ENCODE measurements at regions not wholly inside any gene's neighbourhood (a gene's known extent, or its start where the extent isn't known, plus 50 kb on each side); places are given as distances from the start of the nearest gene placed in this dataset.
A peak's percentile ranks its signal among the peaks of the same experiment; 100 is the strongest.

DNA sequence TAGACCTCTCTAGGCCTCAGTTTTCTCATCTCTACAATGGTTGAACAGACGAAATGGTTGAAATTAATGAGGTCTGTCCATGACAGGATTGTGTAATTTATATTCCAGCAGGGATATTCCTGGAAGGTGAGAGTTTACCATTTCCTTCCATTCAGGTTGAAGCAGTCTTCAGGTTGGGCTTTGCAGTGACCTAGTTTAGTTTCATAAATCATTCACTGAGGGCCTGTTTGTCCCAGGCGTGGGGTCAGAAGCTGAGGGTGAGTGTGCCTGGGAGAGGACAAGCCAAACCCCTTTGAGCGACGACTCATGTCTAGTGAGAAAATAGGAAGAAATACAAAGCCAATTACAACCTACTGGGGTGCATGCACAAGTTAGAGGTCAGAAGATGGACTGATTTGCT is 57.2 kb upstream of the CACNA2D3 start:
- Histone ChIP-seq H3K4me1 (no peaks in the 10 kb centered on the region), H3K27ac (no peak overlapping the region), H3K9me3 (peaks cover 2% of the 10 kb centered on the region), H3K36me3 (no peaks in the 10 kb centered on the region), H3K27me3 (ENCODE audit: low read depth) (no peaks in the 10 kb centered on the region), H3K4me3 (no peak overlapping the region)
- no peak for TF ChIP-seq CTCF (IDR thresholded peaks at IDR 0.05)
- intact Hi-C loops (cut with DNase I): no loop called here
- DNase-seq (no peak), ATAC-seq (no peak)

DNA sequence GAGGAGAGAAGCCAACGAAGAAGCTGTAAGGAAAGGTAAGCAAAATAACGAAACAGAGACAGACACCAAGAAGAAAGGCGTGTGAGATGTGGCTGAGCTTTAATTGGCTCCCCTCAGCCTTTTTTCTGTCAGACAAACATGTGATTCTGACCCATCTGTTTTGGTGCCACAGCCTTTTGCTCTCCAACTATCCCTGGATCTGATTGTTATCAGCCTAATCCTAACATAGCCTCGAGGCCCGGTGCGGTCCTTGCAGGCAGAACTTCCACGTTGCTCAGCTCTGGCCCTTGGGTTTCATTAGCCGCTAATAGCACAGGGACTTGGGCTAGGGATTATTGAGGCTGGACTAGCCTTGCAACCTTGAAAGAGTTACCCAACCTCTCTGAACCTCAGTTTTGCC is 57.9 kb upstream of the CACNA2D3 start:
- H3K4me3 ChIP-seq: no peak overlapping the region
- intact Hi-C loops (cut with DNase I): no loop called here
- no peak for TF ChIP-seq CTCF (IDR thresholded peaks at IDR 0.05)
- no peaks in the 10 kb centered on the region for H3K36me3 ChIP-seq
- no peaks in the 10 kb centered on the region for H3K9me3 ChIP-seq
- H3K27ac ChIP-seq: no peak overlapping the region
- ATAC-seq: no peak
- DNase-seq: no peak
- H3K27me3 ChIP-seq (ENCODE audit: low read depth): no peaks in the 10 kb centered on the region
- no peaks in the 10 kb centered on the region for H3K4me1 ChIP-seq

DNA sequence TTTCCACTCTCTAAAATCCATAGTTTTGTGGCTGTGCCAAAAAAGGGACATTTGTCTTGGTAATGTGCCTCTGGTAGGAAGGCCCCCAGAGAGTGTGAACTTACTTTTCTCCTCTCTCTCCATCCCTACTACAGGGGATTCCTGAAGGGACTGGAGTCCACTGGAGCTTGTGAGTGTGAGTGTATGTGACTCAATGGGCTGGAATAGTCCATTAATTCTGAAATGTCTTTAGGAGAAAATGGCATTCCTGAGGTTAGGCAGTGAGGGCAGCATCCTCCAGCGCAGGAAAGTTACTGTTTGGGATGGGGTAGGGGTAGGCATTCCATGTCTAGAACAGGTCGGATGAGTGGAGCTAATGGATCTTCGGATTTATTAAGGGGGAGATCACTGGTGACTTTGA is 59.8 kb upstream of the CACNA2D3 start:
- Histone ChIP-seq H3K27me3 (ENCODE audit: low read depth) (no peaks in the 10 kb centered on the region), H3K27ac (no peak overlapping the region), H3K9me3 (no peaks in the 10 kb centered on the region), H3K4me3 (no peak overlapping the region), H3K36me3 (no peaks in the 10 kb centered on the region), H3K4me1 (no peaks in the 10 kb centered on the region)
- DNase-seq (no peak), ATAC-seq (no peak)
- no peak for TF ChIP-seq CTCF (IDR thresholded peaks at IDR 0.05)
- intact Hi-C loops (cut with DNase I): no loop called here

DNA sequence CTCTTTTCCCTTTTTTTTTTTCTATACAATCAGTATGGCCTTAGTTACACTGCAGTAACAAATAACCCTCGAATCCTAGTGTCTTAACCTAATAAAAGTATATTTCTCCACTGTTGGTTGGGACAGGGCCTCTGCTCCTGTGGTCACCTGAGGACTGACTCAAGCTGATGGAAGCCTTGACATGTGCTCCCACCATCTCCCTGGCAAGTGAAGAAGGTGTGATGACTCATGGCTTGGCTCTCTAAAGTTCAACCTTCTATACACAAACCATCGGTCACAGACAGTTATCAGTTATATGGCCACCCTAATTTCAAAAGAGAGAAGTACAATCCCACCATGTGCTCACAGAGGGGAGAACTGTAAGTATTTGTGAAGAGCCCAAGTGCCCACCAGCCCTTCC is 65.8 kb upstream of the CACNA2D3 start:
- Histone ChIP-seq H3K9me3 (no peaks in the 10 kb centered on the region), H3K27me3 (ENCODE audit: low read depth) (no peaks in the 10 kb centered on the region), H3K4me3 (no peak overlapping the region), H3K36me3 (no peaks in the 10 kb centered on the region), H3K27ac (no peak overlapping the region), H3K4me1 (peaks cover 6% of the 10 kb centered on the region)
- no peak for TF ChIP-seq CTCF (IDR thresholded peaks at IDR 0.05)
- intact Hi-C loops (cut with DNase I): no loop called here
- no peak for ATAC-seq
- DNase-seq: no peak

DNA sequence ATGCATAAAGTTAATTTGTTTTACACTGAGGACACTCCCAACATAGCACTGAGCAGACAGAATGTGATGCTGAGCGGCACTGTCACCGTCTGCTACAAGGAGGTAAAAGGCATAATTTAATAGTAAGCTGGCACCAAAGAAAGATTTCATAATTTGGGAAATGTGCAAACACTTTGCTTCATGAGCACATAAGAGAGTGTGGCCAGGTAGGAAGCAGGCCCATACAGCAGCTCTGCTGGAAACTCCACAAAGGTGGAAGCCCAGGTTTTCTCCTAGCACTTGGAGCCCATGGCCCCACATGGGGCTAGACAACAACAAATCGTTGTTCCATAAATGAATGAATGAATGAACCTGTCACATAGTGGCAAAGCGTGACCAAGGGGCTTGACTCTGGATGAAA is 68.5 kb upstream of the CACNA2D3 start:
- no peak for TF ChIP-seq CTCF (IDR thresholded peaks at IDR 0.05)
- no peak overlapping the region for H3K4me3 ChIP-seq
- DNase-seq (no peak), ATAC-seq (peak; percentile 76 to 84)
- H3K27me3 ChIP-seq (ENCODE audit: low read depth): no peaks in the 10 kb centered on the region
- no peaks in the 10 kb centered on the region for H3K9me3 ChIP-seq
- peak overlapping the region; percentile 37 for H3K27ac ChIP-seq
- H3K36me3 ChIP-seq: no peaks in the 10 kb centered on the region
- intact Hi-C loops (cut with DNase I): no loop called here
- peaks cover 6% of the 10 kb centered on the region for H3K4me1 ChIP-seq

GRCh38 chr3:54053211-54053610 is 69.1 kb upstream of the CACNA2D3 start:
- H3K27ac ChIP-seq: no peak overlapping the region

More at GRCh38 chr3:54053211-54053610, 69.1 kb upstream of the CACNA2D3 start:
- Histone ChIP-seq H3K4me1 (peaks cover 6% of the 10 kb centered on the region), H3K36me3 (no peaks in the 10 kb centered on the region), H3K27me3 (ENCODE audit: low read depth) (no peaks in the 10 kb centered on the region), H3K9me3 (no peaks in the 10 kb centered on the region), H3K4me3 (no peak overlapping the region)
- ATAC-seq (peak; percentile 94 to 97), DNase-seq (peak; percentile 51)
- intact Hi-C loops (cut with DNase I): no loop called here
- TF ChIP-seq CTCF (IDR thresholded peaks at IDR 0.05): no peak

Data from lower lobe of right lung (tissue), 2 donors.